Transverse colon (tissue), 4 donors: ENCODE measurements at regions not wholly inside any gene's neighbourhood (a gene's known extent, or its start where the extent isn't known, plus 50 kb on each side); places are given as distances from the start of the nearest gene placed in this dataset.

Experiments
- DNase-seq: peaks from one replicate; pipeline ENCODE4 v3.0.0-alpha.2; 2019
- H3K27ac ChIP-seq, 4 donors: fragments of 200-600 bp; sonication (generic); 2 replicates each; pipeline ENCODE4 v1.5.1; 2016 to 2018; ENCODE audit warnings: inconsistent platforms in 4 of 4
- H3K27me3 ChIP-seq: fragments of 200-600 bp; sonication (generic); 2 replicates; pipeline ENCODE4 v1.5.1; 2017; ENCODE audit warnings: inconsistent platforms
- H3K36me3 ChIP-seq, 4 donors: fragments of 200-600 bp; sonication (generic); 2 replicates each; pipeline ENCODE4 v1.5.1; 2017 to 2019; ENCODE audit warnings: inconsistent platforms in 4 of 4
- H3K4me1 ChIP-seq, 4 donors: fragments of 200-600 bp; sonication (generic); 2 replicates each; pipeline ENCODE4 v1.5.1; 2017 to 2020; ENCODE audit warnings: inconsistent platforms in 4 of 4
- H3K4me3 ChIP-seq, 4 donors: fragments of 200-600 bp; sonication (generic); 1 replicate in 1 of 4; 2 replicates in 3 of 4; pipeline versions ENCODE4 v1.5.1 to v1.6.1; 2017 to 2019; ENCODE audit warnings: inconsistent platforms in 4 of 4
- H3K9me3 ChIP-seq, 2 donors: fragments of 200-600 bp; sonication (generic); 2 replicates each; pipeline ENCODE4 v1.5.1; 2017 to 2019; ENCODE audit warnings: inconsistent platforms in 2 of 2
- EP300 ChIP-seq: sonication (generic); formaldehyde crosslinking; IDR thresholded peaks from one replicate; pipeline ENCODE4 v1.6.1; 2017; ENCODE audit warnings: antibody characterized with exemption, low read depth
- POLR2A ChIP-seq: fragments of 450-650 bp; IDR thresholded peaks from one replicate; pipeline ENCODE4 v1.6.1; 2016; ENCODE audit warnings: antibody characterized with exemption, mild to moderate bottlenecking, moderate library complexity
- POLR2AphosphoS5 ChIP-seq, 3 donors: sonication (generic); formaldehyde crosslinking; IDR thresholded peaks; one replicate each; pipeline ENCODE4 v1.6.1; 2016; ENCODE audit warnings: antibody characterized with exemption in 3 of 3
- WGBS, 2 donors: methylation state at CpG; one replicate each; pipeline ENCODE4 v1.1.5; 2018; ENCODE audit warnings: low coverage in 1 of 2; 5-methylcytosine and 5-hydroxymethylcytosine counted together
- in situ Hi-C, 4 donors: fragments of 200-750 bp; cut with MboI; loops; one replicate each; pipeline versions ENCODE4 v1.15.0 to v1.15.1; 2017; ENCODE audit warnings: low sequenced_read_pairs in 3 of 4, low pct_ligation_motif_present in 1 of 4, low pct_unique_long_range_greater_than_20kb in 1 of 4
- intact Hi-C: fragments of 100-400 bp; cut with DNase I; formaldehyde crosslinking; loops from one replicate; pipeline ENCODE4 v1.15.1; 2023; ENCODE audit warnings: low total_unique reads
- TF ChIP-seq, protein P1 (sequence below), 5 experiments: fragments of 200-600 bp in 3 of 5; fragments of 450-650 bp in 2 of 5; sonication (generic) in 3 of 5; IDR thresholded peaks; 1 replicate in 2 of 5; 2 replicates in 3 of 5; pipeline ENCODE4 v1.5.1; 2016 to 2017; ENCODE audit warnings: antibody characterized with exemption in 5 of 5, inconsistent platforms in 3 of 5, mild to moderate bottlenecking in 2 of 5, moderate library complexity in 1 of 5

DNA sequence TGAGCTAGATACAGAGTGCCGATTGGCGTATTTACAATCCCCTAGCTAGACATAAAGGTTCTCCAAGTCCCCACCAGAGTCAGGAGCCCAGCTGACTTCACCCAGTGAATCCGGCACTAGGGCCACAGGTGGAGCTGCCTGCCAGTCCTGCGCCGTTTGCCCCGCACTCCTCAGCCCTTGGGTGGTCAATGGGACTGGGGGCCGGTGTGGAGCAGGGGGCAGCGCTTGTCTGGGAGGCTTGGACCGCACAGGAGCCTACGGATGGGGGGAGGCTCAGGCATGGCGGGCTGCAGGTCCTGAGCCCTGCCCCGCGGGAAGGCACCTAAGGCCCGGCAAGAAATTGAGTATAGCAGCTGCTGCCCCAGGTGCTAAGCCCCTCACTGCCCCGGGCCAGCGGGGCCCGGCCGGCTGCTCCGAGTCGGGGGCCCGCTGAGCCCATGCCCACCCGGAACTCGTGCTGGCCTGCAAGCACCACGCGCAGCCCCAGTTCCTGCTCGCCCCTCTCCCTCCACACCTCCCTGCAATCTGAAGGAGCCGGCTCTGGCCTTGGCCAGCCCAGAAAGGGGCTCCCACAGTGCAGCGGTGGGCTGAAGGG is 1113.8 kb upstream of the LRRTM3 start:
- Histone ChIP-seq H3K27me3 (no peaks in the 10 kb centered on the region), H3K4me3 (no peak overlapping the region), H3K4me1 (no peaks in the 10 kb centered on the region), H3K27ac (no peak overlapping the region), H3K9me3 (no peaks in the 10 kb centered on the region), H3K36me3 (no peaks in the 10 kb centered on the region)
- no peak for DNase-seq
- WGBS, 2 donors, result 92% methylated on average over 24 of the region's 28 CpGs; no CpG with 5 or more reads in 1 of the 2 donors
- in situ Hi-C loops, result no loop called here
- TF ChIP-seq, protein P1, sequence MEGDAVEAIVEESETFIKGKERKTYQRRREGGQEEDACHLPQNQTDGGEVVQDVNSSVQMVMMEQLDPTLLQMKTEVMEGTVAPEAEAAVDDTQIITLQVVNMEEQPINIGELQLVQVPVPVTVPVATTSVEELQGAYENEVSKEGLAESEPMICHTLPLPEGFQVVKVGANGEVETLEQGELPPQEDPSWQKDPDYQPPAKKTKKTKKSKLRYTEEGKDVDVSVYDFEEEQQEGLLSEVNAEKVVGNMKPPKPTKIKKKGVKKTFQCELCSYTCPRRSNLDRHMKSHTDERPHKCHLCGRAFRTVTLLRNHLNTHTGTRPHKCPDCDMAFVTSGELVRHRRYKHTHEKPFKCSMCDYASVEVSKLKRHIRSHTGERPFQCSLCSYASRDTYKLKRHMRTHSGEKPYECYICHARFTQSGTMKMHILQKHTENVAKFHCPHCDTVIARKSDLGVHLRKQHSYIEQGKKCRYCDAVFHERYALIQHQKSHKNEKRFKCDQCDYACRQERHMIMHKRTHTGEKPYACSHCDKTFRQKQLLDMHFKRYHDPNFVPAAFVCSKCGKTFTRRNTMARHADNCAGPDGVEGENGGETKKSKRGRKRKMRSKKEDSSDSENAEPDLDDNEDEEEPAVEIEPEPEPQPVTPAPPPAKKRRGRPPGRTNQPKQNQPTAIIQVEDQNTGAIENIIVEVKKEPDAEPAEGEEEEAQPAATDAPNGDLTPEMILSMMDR (IDR thresholded peaks at IDR 0.05), result no peak
- TF ChIP-seq EP300 (no peak), POLR2A (no peak), POLR2AphosphoS5 (IDR thresholded peaks at IDR 0.05) (no peak)
- intact Hi-C loops, result no loop called here

- Histone ChIP-seq H3K4me3 (no peak overlapping the region), H3K36me3 (peaks cover 0 to 1% (median 0%) of the 10 kb centered on the region in 4 donors), H3K27ac (no peak overlapping the region), H3K9me3 (no peaks in the 10 kb centered on the region), H3K27me3 (no peaks in the 10 kb centered on the region), H3K4me1 (no peaks in the 10 kb centered on the region)
- WGBS, 2 donors, result 13 to 80% methylated on average over 1 of the region's 1 CpG
- no peak for DNase-seq
- in situ Hi-C loops (no loop called here), intact Hi-C loops (no loop called here)
- TF ChIP-seq, protein P1 (IDR thresholded peaks at IDR 0.05), result no peak
- TF ChIP-seq EP300 (no peak), POLR2A (no peak), POLR2AphosphoS5 (IDR thresholded peaks at IDR 0.05) (no peak)
Observed at GRCh38 chr10:65816536-65816935, 1109.3 kb upstream of the LRRTM3 start.

- Histone ChIP-seq H3K27me3 (no peaks in the 10 kb centered on the region), H3K4me1 (no peaks in the 10 kb centered on the region), H3K36me3 (peaks cover 0 to 1% (median 0%) of the 10 kb centered on the region in 4 donors), H3K27ac (no peak overlapping the region), H3K9me3 (no peaks in the 10 kb centered on the region), H3K4me3 (no peak overlapping the region)
- in situ Hi-C loops (no loop called here), intact Hi-C loops (no loop called here)
- 77 to 86% methylated on average over 2 to 3 of the region's 3 CpGs for WGBS, 2 donors
- TF ChIP-seq, protein P1 (IDR thresholded peaks at IDR 0.05), result no peak
- no peak for TF ChIP-seq POLR2A
- TF ChIP-seq POLR2AphosphoS5 (IDR thresholded peaks at IDR 0.05), result no peak
- no peak for TF ChIP-seq EP300
- DNase-seq, result no peak
Observed at GRCh38 chr10:65818990-65819389, 1106.8 kb upstream of the LRRTM3 start.

DNA sequence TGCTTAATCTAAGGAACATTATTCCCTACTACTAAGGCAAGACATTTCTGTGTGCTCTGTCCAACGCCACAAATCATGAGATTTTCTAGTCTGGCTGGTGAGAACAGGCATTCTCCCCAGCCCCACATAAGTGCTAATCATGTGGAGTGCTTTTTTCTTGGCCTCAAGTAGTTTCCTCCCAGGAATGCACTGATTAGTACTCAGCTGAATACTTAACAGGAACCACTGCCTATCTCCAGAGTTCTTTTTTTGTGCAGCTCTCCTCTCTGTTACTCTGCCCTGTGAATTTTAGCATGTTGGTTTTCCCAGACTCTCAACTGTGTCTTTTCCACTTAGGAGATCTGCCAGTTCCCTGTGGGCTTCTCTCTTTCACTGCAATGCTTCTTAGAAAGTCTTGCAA is 1098.5 kb upstream of the LRRTM3 start:
- Histone ChIP-seq H3K9me3 (no peaks in the 10 kb centered on the region), H3K27ac (peak overlapping the region in 2 of 4 donors; percentile 23 to 25), H3K36me3 (no peaks in the 10 kb centered on the region), H3K27me3 (no peaks in the 10 kb centered on the region), H3K4me1 (peaks cover 0 to 13% (median 0%) of the 10 kb centered on the region in 4 donors), H3K4me3 (no peak overlapping the region)
- intact Hi-C loops (no loop called here), in situ Hi-C loops (no loop called here)
- no peak for TF ChIP-seq POLR2A
- TF ChIP-seq EP300, result no peak
- TF ChIP-seq, protein P1 (IDR thresholded peaks at IDR 0.05), result no peak
- TF ChIP-seq POLR2AphosphoS5 (IDR thresholded peaks at IDR 0.05), result no peak
- no peak for DNase-seq
- WGBS, 2 donors, result 10 to 43% methylated on average over 1 of the region's 1 CpG
